T-cell (primary cell): ENCODE measurements at regions not wholly inside any gene's neighbourhood (a gene's known extent, or its start where the extent isn't known, plus 50 kb on each side); places are given as distances from the start of the nearest gene placed in this dataset.

Experiments used
- ATAC-seq, 4 experiments: fragments of 200-7000 bp in 3 of 4; fragments of 150-1000 bp in 1 of 4; cut with Tn5 transposase; replicated peaks in 1 of 4; 1 replicate in 3 of 4; 2 replicates in 1 of 4; pipeline ENCODE4 v1.10.0; 2021; ENCODE audit warnings: moderate library complexity in 3 of 4, mild to moderate bottlenecking in 2 of 4, moderate number of reproducible peaks in 1 of 4
- CTCF ChIA-PET, 2 donors: fragments of 300-600 bp; sonication (Branson Sonifier 250); formaldehyde crosslinking; loops; one replicate each; lab custom pipeline; 2022; ENCODE audit warnings: antibody characterized with exemption in 2 of 2; lab: Charles Lee
- POLR2A ChIA-PET, 2 donors: fragments of 300-600 bp; sonication (Branson Sonifier 250); formaldehyde crosslinking; loops; one replicate each; lab custom pipeline; 2022; ENCODE audit warnings: antibody characterized with exemption in 2 of 2; lab: Charles Lee
- DNase-seq, 35 experiments: peaks; one replicate each; pipeline versions ENCODE4 v3.0.0 to v3.0.0-alpha.2; 2013 to 2023
- H3K27ac ChIP-seq: one replicate; pipeline ENCODE4 v1.5.1; 2013; ENCODE audit warnings: low read length
- H3K27me3 ChIP-seq, 2 experiments: replicated peaks in 1 of 2; 1 replicate in 1 of 2; 2 replicates in 1 of 2; pipeline versions ENCODE4 v1.6.1 to v1.7.0; 2013; ENCODE audit warnings: low read length in 1 of 2, mixed read lengths in 1 of 2; ENCODE audit not compliant: control insufficient read depth in 2 of 2, insufficient read depth in 2 of 2; ENCODE audit errors: extremely low read depth in 1 of 2
- H3K36me3 ChIP-seq, 2 donors: 1 replicate in 1 of 2; 2 replicates in 1 of 2; pipeline versions ENCODE4 v1.6.1 to v1.7.0; 2013; ENCODE audit warnings: low read length in 1 of 2; ENCODE audit not compliant: control insufficient read depth in 2 of 2, insufficient read depth in 1 of 2; ENCODE audit errors: extremely low read depth in 1 of 2
- H3K4me1 ChIP-seq, 2 experiments: 1 replicate in 1 of 2; 2 replicates in 1 of 2; pipeline versions ENCODE4 v1.6.1 to v1.7.0; 2013; ENCODE audit warnings: low read length in 2 of 2, mixed read lengths in 1 of 2; ENCODE audit not compliant: insufficient read depth in 2 of 2, control insufficient read depth in 1 of 2; ENCODE audit errors: extremely low read depth in 1 of 2
- H3K4me3 ChIP-seq, 2 donors: 1 replicate in 1 of 2; 2 replicates in 1 of 2; pipeline versions ENCODE4 v1.5.1 to v1.7.0; 2013; ENCODE audit warnings: mild to moderate bottlenecking in 2 of 2, low read length in 1 of 2, moderate library complexity in 1 of 2; ENCODE audit not compliant: control insufficient read depth in 1 of 2; ENCODE audit errors: extremely low read depth in 1 of 2
- H3K9me3 ChIP-seq: 2 replicates; pipeline ENCODE4 v1.7.0; 2013
- H3K27ac Mint-ChIP-seq, 2 donors: one replicate each; pipeline ENCODE4 v1.8.0; 2020 to 2021; ENCODE audit warnings: mild to moderate bottlenecking in 2 of 2, mixed read lengths in 2 of 2
- H3K27me3 Mint-ChIP-seq, 2 donors: one replicate each; pipeline ENCODE4 v1.8.0; 2021 to 2022; ENCODE audit warnings: mixed read lengths in 2 of 2
- H3K36me3 Mint-ChIP-seq: one replicate; pipeline ENCODE4 v1.8.0; 2021; ENCODE audit warnings: mixed read lengths
- H3K4me1 Mint-ChIP-seq, 3 donors: one replicate each; pipeline ENCODE4 v1.8.0; 2020 to 2022; ENCODE audit warnings: mixed read lengths in 3 of 3, mild to moderate bottlenecking in 1 of 3
- H3K4me3 Mint-ChIP-seq, 3 donors: one replicate each; pipeline ENCODE4 v1.8.0; 2020 to 2022; ENCODE audit warnings: mild to moderate bottlenecking in 3 of 3, mixed read lengths in 3 of 3, moderate library complexity in 3 of 3
- H3K9me3 Mint-ChIP-seq, 3 donors: one replicate each; pipeline ENCODE4 v1.8.0; 2020 to 2022; ENCODE audit warnings: mixed read lengths in 3 of 3
- WGBS: methylation state at CpG from one replicate; pipeline ENCODE4 v1.1.5; 2013; ENCODE audit warnings: missing lambda C conversion rate; ENCODE audit not compliant: insufficient coverage; 5-methylcytosine and 5-hydroxymethylcytosine counted together

DNA sequence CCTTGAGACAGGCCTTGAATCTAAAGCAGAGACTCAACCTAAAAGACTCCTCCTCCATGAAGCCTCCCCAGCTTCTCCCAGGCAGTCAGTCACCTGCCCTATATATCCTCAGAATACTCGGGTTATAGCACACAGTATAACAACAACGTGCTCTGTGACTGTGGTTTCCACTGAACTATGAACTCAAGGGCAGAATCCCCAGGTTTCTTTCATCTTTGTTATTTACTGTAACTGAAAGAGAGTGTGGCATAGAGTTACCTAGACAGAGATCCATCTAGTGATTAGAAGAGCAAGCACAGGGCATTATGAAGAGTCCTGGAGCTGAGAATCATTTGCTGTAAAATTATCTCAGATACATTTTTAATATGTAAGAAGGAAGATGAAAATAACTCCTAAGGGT is 281.6 kb upstream of the ZNF521 start:
- Histone ChIP-seq H3K36me3 (no peaks in the 10 kb centered on the region), H3K27ac (no peak overlapping the region), H3K9me3 (no peaks in the 10 kb centered on the region), H3K4me3 (no peak overlapping the region), H3K4me1 (no peaks in the 10 kb centered on the region), H3K27me3 (no peaks in the 10 kb centered on the region)
- ATAC-seq (no peak), DNase-seq (no peak)
- H3K36me3 Mint-ChIP-seq = no peaks in the 10 kb centered on the region
- CTCF ChIA-PET = no interaction called here
- H3K27ac Mint-ChIP-seq = no peak overlapping the region
- H3K9me3 Mint-ChIP-seq = peaks cover 2 to 12% (median 11%) of the 10 kb centered on the region in 3 donors
- H3K4me3 Mint-ChIP-seq = no peak overlapping the region
- no peaks in the 10 kb centered on the region for H3K4me1 Mint-ChIP-seq
- H3K27me3 Mint-ChIP-seq = peaks cover 0 to 4% of the 10 kb centered on the region in 2 donors
- POLR2A ChIA-PET = no interaction called here
- WGBS = 89% methylated on average over 2 of the region's 2 CpGs

DNA sequence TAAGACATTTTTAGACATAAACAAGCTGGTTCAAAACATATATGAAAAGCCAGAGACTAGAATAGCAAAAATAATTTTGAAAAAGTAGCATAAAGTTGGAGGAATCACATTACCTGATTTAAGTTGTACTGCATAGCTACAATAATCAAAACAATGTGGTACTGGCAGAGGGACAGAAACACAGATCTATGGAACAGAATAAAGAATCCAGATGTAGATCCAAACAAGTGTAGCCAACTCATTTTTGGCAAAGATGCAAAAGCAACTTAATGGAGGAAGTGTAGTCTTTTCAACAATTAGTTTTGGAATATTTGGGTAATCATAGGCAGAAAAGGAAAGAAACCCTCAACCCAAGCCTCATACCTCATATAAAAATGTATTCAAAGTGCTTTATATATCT is 278.7 kb upstream of the ZNF521 start:
- Mint-ChIP-seq H3K4me3 (no peak overlapping the region), H3K4me1 (no peaks in the 10 kb centered on the region), H3K27me3 (peaks cover 0 to 4% of the 10 kb centered on the region in 2 donors), H3K27ac (no peak overlapping the region), H3K9me3 (peaks cover 18 to 29% (median 22%) of the 10 kb centered on the region in 3 donors), H3K36me3 (no peaks in the 10 kb centered on the region)
- H3K4me1 ChIP-seq = no peaks in the 10 kb centered on the region
- no peaks in the 10 kb centered on the region for H3K27me3 ChIP-seq
- no peaks in the 10 kb centered on the region for H3K36me3 ChIP-seq
- ATAC-seq = no peak
- H3K27ac ChIP-seq = no peak overlapping the region
- ChIA-PET CTCF (interaction anchor here in 1 of 2 donors (0.6 kb wide), 1 partner anchor 972 kb away, joined by 8 read pairs; no protein-coding TSS in a partner anchor), POLR2A (no interaction called here)
- no peaks in the 10 kb centered on the region for H3K9me3 ChIP-seq
- no peak for DNase-seq
- no peak overlapping the region for H3K4me3 ChIP-seq

DNA sequence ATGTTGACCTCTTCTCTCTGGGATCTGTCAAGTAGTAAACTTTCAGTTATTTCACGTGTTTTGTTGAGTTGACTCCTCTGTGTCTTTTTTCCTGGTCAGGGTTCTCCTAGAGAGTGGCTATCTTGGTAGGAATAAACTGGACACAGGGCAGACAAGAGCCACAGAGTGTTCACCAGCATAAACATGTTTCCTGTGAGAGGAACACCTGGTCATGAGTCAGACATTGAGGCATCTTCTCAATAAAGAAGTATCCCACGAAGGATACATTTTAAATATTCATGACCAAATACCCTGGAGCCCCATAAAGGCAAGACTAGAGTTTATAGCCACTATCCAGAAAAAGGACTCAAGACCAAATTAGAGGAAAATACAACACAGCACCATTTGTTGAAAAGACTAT is 269.7 kb upstream of the ZNF521 start:
- no peak overlapping the region for H3K4me3 ChIP-seq
- ATAC-seq (no peak), DNase-seq (no peak)
- Mint-ChIP-seq H3K27me3 (no peaks in the 10 kb centered on the region), H3K9me3 (peaks cover 13 to 32% (median 24%) of the 10 kb centered on the region in 3 donors), H3K27ac (no peak overlapping the region), H3K4me1 (no peaks in the 10 kb centered on the region), H3K4me3 (no peak overlapping the region), H3K36me3 (no peaks in the 10 kb centered on the region)
- H3K9me3 ChIP-seq = no peaks in the 10 kb centered on the region
- H3K27ac ChIP-seq = no peak overlapping the region
- ChIA-PET POLR2A (no interaction called here), CTCF (no interaction called here)
- no peaks in the 10 kb centered on the region for H3K4me1 ChIP-seq
- WGBS = 86% methylated on average over 1 of the region's 2 CpGs
- no peaks in the 10 kb centered on the region for H3K27me3 ChIP-seq
- H3K36me3 ChIP-seq = no peaks in the 10 kb centered on the region

DNA sequence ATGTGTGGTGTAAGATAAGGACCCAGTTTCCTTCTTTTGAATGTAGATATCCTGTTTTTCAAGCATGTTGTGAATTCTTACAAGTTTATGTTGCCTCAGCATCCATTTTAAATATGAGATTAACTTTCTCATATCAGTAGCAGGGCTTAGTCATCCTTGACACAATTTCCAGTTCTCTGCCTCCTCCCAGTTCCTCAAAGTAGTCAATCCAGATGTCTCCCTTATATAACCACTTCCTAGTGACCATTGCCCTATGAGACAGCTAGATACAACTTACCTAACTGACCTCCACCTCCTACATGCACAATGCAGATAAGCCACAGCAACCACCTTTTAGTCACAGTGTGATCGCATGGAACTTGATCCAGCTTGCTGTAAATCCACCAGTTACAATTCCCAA is 269.2 kb upstream of the ZNF521 start:
- H3K36me3 ChIP-seq = no peaks in the 10 kb centered on the region
- Mint-ChIP-seq H3K27ac (no peak overlapping the region), H3K36me3 (no peaks in the 10 kb centered on the region), H3K27me3 (no peaks in the 10 kb centered on the region), H3K9me3 (peaks cover 10 to 29% (median 20%) of the 10 kb centered on the region in 3 donors), H3K4me3 (no peak overlapping the region), H3K4me1 (no peaks in the 10 kb centered on the region)
- no peak overlapping the region for H3K27ac ChIP-seq
- H3K27me3 ChIP-seq = no peaks in the 10 kb centered on the region
- H3K9me3 ChIP-seq = no peaks in the 10 kb centered on the region
- no peaks in the 10 kb centered on the region for H3K4me1 ChIP-seq
- no peak for ATAC-seq
- no peak overlapping the region for H3K4me3 ChIP-seq
- DNase-seq = no peak
- ChIA-PET POLR2A (no interaction called here), CTCF (no interaction called here)
- WGBS = 100% methylated on average over 1 of the region's 1 CpG

DNA sequence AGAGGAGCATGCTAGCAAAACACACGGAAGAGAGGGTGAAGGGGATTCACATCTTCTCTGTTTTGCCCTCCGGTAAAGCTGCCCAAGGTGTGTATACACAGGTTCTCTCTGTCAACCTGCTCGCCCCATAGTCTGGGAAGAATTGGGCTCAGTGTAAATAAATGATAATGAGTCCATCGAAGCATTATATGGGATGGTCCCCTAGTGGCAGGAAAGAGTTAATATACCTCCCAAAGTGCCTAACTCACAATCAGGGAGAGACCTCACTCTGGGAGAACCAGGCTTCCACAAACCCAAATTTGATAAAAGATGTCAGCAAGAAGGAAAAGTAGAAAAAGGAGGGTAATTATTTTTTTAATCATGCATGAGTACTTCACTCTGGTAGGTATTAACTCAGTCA is 262.2 kb upstream of the ZNF521 start:
- ATAC-seq = no peak
- H3K9me3 ChIP-seq = no peaks in the 10 kb centered on the region

DNA sequence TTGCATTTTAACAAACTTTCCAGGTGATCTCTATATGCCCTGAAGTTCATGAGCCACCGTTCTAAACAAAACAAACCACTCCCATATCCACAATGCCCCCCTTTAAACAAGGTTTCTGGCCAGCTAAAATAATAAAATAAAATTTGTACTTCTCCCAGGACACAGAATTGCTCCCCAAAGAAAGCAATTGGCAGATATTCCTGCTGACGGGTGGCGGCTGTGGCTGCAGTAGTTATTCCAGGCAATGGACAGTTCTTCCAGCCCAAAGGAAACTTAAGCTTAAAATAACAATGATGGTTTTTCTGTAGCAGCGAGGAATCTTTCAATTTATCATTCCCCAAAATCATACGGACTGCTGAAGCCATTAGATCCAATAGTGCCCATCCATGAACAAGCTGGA is 260.5 kb upstream of the ZNF521 start:
- no peaks in the 10 kb centered on the region for H3K36me3 ChIP-seq
- no peak overlapping the region for H3K27ac ChIP-seq
- ChIA-PET POLR2A (no interaction called here), CTCF (no interaction called here)
- H3K9me3 ChIP-seq = no peaks in the 10 kb centered on the region
- WGBS = 82% methylated on average over 4 of the region's 5 CpGs
- no peaks in the 10 kb centered on the region for H3K27me3 Mint-ChIP-seq
- no peaks in the 10 kb centered on the region for H3K4me1 ChIP-seq
- H3K4me3 ChIP-seq = no peak overlapping the region
- H3K4me3 Mint-ChIP-seq = no peak overlapping the region
- DNase-seq (no peak), ATAC-seq (no peak)
- H3K27me3 ChIP-seq = no peaks in the 10 kb centered on the region
- H3K9me3 Mint-ChIP-seq = no peaks in the 10 kb centered on the region
- H3K27ac Mint-ChIP-seq = no peak overlapping the region
- no peaks in the 10 kb centered on the region for H3K4me1 Mint-ChIP-seq
- no peaks in the 10 kb centered on the region for H3K36me3 Mint-ChIP-seq

More for the DNA sequence above, 262.2 kb upstream of the ZNF521 start:
- no peaks in the 10 kb centered on the region for H3K36me3 ChIP-seq
- H3K27ac ChIP-seq = no peak overlapping the region
- Mint-ChIP-seq H3K4me1 (no peaks in the 10 kb centered on the region), H3K9me3 (no peaks in the 10 kb centered on the region), H3K36me3 (no peaks in the 10 kb centered on the region), H3K27ac (no peak overlapping the region), H3K4me3 (no peak overlapping the region), H3K27me3 (no peaks in the 10 kb centered on the region)
- 93% methylated on average over 2 of the region's 4 CpGs for WGBS
- CTCF ChIA-PET = no interaction called here
- no peak overlapping the region for H3K4me3 ChIP-seq
- POLR2A ChIA-PET = no interaction called here
- H3K27me3 ChIP-seq = no peaks in the 10 kb centered on the region
- no peak for DNase-seq
- no peaks in the 10 kb centered on the region for H3K4me1 ChIP-seq

DNA sequence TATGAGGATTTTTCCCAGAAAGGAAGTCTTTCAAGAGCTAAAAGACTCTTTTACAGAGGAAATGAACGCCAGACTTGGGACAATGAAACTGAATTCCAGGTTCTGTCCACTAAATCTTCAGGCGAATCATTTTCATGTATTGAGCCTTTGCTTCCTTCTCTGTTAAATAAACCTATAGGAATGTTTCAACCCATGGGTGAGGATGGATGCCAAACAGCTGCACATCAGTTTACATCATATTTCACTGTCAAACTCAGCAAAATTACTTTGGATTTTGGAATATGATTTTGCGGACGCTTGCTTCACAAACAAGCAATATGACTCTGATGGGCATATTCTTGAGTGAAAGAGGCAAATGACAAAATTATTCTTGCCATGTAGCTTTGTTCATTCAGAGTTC is 256.1 kb upstream of the ZNF521 start:
- no peak overlapping the region for H3K27ac ChIP-seq
- Mint-ChIP-seq H3K27ac (no peak overlapping the region), H3K4me3 (no peak overlapping the region), H3K27me3 (peaks cover 0 to 3% of the 10 kb centered on the region in 2 donors), H3K9me3 (peaks cover 0 to 4% (median 0%) of the 10 kb centered on the region in 3 donors), H3K36me3 (no peaks in the 10 kb centered on the region), H3K4me1 (no peaks in the 10 kb centered on the region)
- ChIA-PET CTCF (no interaction called here), POLR2A (no interaction called here)
- no peaks in the 10 kb centered on the region for H3K9me3 ChIP-seq
- no peak overlapping the region for H3K4me3 ChIP-seq
- no peak for DNase-seq
- ATAC-seq = no peak
- no peaks in the 10 kb centered on the region for H3K36me3 ChIP-seq
- H3K4me1 ChIP-seq = no peaks in the 10 kb centered on the region
- H3K27me3 ChIP-seq = peaks cover 0 to 2% of the 10 kb centered on the region in 2 experiments
- WGBS = no CpG with 5 or more reads among the region's 4 CpGs
